ENCODE measurements at regions not wholly inside any gene's neighbourhood (a gene's known extent, or its start where the extent isn't known, plus 50 kb on each side); places are given as distances from the start of the nearest gene placed in this dataset.
"Not testable (repeated sequence)": the region's sequence is repeated elsewhere in the genome, so short reads cannot be mapped to it uniquely, and the experiment has no call there.

DNA sequence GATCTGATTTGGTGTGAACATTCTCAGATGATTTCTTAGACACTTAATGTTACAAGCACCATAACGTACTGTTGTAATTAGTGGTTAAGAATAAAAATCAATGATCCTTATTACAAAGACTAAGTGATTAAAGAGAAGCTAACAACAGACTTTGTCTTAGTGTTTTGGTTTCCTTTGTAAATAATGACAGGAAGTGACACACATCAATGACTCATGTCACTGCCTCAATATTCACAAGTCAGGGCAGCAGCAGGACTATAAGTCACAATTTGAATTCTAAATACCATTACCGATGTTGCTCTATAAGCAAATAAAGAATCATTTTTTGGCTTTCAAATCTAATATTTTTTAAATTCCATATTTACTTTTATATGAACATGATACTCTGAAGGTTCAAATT is 115.8 kb upstream of the FAT4 start:
- TF ChIP-seq, protein P1, sequence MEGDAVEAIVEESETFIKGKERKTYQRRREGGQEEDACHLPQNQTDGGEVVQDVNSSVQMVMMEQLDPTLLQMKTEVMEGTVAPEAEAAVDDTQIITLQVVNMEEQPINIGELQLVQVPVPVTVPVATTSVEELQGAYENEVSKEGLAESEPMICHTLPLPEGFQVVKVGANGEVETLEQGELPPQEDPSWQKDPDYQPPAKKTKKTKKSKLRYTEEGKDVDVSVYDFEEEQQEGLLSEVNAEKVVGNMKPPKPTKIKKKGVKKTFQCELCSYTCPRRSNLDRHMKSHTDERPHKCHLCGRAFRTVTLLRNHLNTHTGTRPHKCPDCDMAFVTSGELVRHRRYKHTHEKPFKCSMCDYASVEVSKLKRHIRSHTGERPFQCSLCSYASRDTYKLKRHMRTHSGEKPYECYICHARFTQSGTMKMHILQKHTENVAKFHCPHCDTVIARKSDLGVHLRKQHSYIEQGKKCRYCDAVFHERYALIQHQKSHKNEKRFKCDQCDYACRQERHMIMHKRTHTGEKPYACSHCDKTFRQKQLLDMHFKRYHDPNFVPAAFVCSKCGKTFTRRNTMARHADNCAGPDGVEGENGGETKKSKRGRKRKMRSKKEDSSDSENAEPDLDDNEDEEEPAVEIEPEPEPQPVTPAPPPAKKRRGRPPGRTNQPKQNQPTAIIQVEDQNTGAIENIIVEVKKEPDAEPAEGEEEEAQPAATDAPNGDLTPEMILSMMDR (IDR thresholded peaks at IDR 0.05; ENCODE audit: extremely low read depth in 1 of 2, insufficient read depth in 1 of 2, low read depth in 1 of 2, low read length in 2 of 2): no peak
- TF ChIP-seq POLR2AphosphoS5 (IDR thresholded peaks at IDR 0.05; ENCODE audit: insufficient read depth, low read depth, low read length) (peak; percentile 30), FOS (IDR thresholded peaks at IDR 0.05; ENCODE audit: borderline replicate concordance, insufficient read depth, low read length) (peak; percentile 90), EZH2 (IDR thresholded peaks at IDR 0.05; ENCODE audit: borderline replicate concordance, low read depth, low read length, severe bottlenecking) (no peak), JUN (IDR thresholded peaks at IDR 0.05; ENCODE audit: borderline replicate concordance, insufficient read depth, insufficient read length, low read depth) (peak; percentile 98), MYC (IDR thresholded peaks at IDR 0.05; ENCODE audit: low read depth, low read length) (no peak)
- TF ChIP-seq, protein P2, sequence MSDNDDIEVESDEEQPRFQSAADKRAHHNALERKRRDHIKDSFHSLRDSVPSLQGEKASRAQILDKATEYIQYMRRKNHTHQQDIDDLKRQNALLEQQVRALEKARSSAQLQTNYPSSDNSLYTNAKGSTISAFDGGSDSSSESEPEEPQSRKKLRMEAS (IDR thresholded peaks at IDR 0.05; ENCODE audit: insufficient read depth, insufficient read length): no peak
- FAIRE-seq (peak; percentile 96), DNase-seq (ENCODE audit: low read depth, low spot score) (peak; percentile 84)
- no TSS peak for BruUV-seq (replicated peaks)
- Histone ChIP-seq H3K79me2 (ENCODE audit: control insufficient read depth, insufficient read depth, low read length) (no peaks in the 10 kb centered on the region), H3K4me3 (replicated peaks in 1 of 3; ENCODE audit: insufficient read depth in 1 of 3, low read depth in 1 of 3, low read length in 3 of 3) (no peak overlapping the region), H2AFZ (ENCODE audit: low read depth, low read length) (peak overlapping the region; percentile 78), H4K20me1 (replicated peaks; ENCODE audit: control insufficient read depth, extremely low read depth, insufficient read depth, low read length) (no peaks in the 10 kb centered on the region), H3K9me1 (replicated peaks; ENCODE audit: control insufficient read depth, extremely low read depth, insufficient read depth, low read length) (no peaks in the 10 kb centered on the region), H3K27me3 (ENCODE audit: control insufficient read depth in 2 of 2, insufficient read depth in 2 of 2, low read length in 2 of 2) (no peaks in the 10 kb centered on the region), H3K9ac (replicated peaks; ENCODE audit: extremely low read depth, insufficient read depth, low read length) (peak overlapping the region; percentile 49), H3K27ac (ENCODE audit: insufficient read depth, low read depth, low read length) (peak overlapping the region; percentile 90), H3K4me2 (ENCODE audit: insufficient read depth, low read length) (peak overlapping the region; percentile 57), H3K9me3 (replicated peaks; ENCODE audit: control insufficient read depth, insufficient read depth, low read length) (no peaks in the 10 kb centered on the region), H3K4me1 (ENCODE audit: control insufficient read depth, extremely low read depth, insufficient read depth, low read length) (peaks cover 18% of the 10 kb centered on the region), H3K36me3 (ENCODE audit: control insufficient read depth in 2 of 2, extremely low read depth in 1 of 2, insufficient read depth in 2 of 2, low read length in 2 of 2) (no peaks in the 10 kb centered on the region)
- CTCF ChIA-PET: interaction anchor here (1.1 to 1.4 kb wide), 2 partner anchors 10 to 16 kb away, joined by 3 read pairs; no protein-coding TSS in a partner anchor
- intact Hi-C loops (cut with micrococcal nuclease) (loop anchor here (1.0 to 2.0 kb wide), 4 partner anchors 44 to 770 kb away; partner anchors contain the start of gene ANKRD50), dilution Hi-C loops (cut with MboI; ENCODE audit: extremely low pct_ligation_motif_present, low sequenced_read_pairs) (no loop called here)
- POLR2A ChIA-PET: no interaction called here

DNA sequence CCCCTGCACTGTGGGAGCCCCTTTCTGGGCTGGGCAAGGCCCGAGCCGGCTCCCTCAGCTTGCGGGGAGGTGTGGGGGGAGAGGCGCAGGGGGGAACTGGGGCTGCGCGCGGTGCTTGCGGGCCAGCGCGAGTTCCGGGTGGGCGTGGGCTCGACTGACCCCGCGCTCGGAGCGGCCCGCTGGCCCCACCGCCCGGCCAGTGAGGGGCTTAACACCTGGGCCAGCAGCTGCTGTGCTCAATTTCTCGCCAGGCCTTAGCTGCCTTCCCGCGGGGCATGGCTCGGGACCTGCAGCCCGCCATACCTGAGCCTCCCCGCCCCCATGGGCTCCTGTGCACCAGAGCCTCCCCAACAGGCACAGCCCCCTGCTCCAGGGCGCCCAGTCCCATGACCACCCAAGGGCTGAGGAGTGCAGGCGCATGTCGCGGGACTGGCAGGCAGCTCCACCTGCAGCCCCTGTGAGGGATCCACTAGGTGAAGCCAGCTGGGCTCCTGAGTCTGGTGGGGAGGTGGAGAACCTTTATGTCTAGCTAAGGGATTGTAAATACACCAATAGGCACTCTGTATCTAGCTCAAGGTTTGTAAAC is 122.8 kb upstream of the FAT4 start:
- not testable (repeated sequence) for H3K9ac ChIP-seq (replicated peaks; ENCODE audit: extremely low read depth, insufficient read depth, low read length)

More for the DNA sequence above, 122.8 kb upstream of the FAT4 start:
- CTCF ChIA-PET: interaction anchor here (0.6 kb wide), 1 partner anchor 1407 kb away, joined by 3 read pairs; no protein-coding TSS in a partner anchor
- H3K27ac ChIP-seq (ENCODE audit: insufficient read depth, low read depth, low read length); H3K9me1 ChIP-seq (replicated peaks; ENCODE audit: control insufficient read depth, extremely low read depth, insufficient read depth, low read length); H3K4me2 ChIP-seq (ENCODE audit: insufficient read depth, low read length); BruUV-seq (replicated peaks); DNase-seq (ENCODE audit: low read depth, low spot score); H3K27me3 ChIP-seq (ENCODE audit: control insufficient read depth in 2 of 2, insufficient read depth in 2 of 2, low read length in 2 of 2); H4K20me1 ChIP-seq (replicated peaks; ENCODE audit: control insufficient read depth, extremely low read depth, insufficient read depth, low read length); FAIRE-seq; H3K79me2 ChIP-seq (ENCODE audit: control insufficient read depth, insufficient read depth, low read length); H3K9me3 ChIP-seq (replicated peaks; ENCODE audit: control insufficient read depth, insufficient read depth, low read length); dilution Hi-C loops (cut with MboI; ENCODE audit: extremely low pct_ligation_motif_present, low sequenced_read_pairs); H3K36me3 ChIP-seq (ENCODE audit: control insufficient read depth in 2 of 2, extremely low read depth in 1 of 2, insufficient read depth in 2 of 2, low read length in 2 of 2); intact Hi-C loops (cut with micrococcal nuclease); H2AFZ ChIP-seq (ENCODE audit: low read depth, low read length); H3K4me3 ChIP-seq (replicated peaks in 1 of 3; ENCODE audit: insufficient read depth in 1 of 3, low read depth in 1 of 3, low read length in 3 of 3); POLR2A ChIA-PET; H3K4me1 ChIP-seq (ENCODE audit: control insufficient read depth, extremely low read depth, insufficient read depth, low read length): not testable (repeated sequence)
